H1 (cell line): ENCODE measurements at regions not wholly inside any gene's neighbourhood (a gene's known extent, or its start where the extent isn't known, plus 50 kb on each side); places are given as distances from the start of the nearest gene placed in this dataset.

Experiments used
- BACH1 ChIP-seq: IDR thresholded peaks from 2 replicates; pipeline ENCODE4 v1.6.1; 2012; ENCODE audit warnings: low read length, improper control_type of control experiment
- CBX8 ChIP-seq: fragments of 300-800, 300-1000 bp; sonication (generic); IDR thresholded peaks from 2 replicates; pipeline ENCODE4 v1.7.1; 2016; ENCODE audit warnings: low read depth, low read length, borderline replicate concordance
- CEBPB ChIP-seq: IDR thresholded peaks from 2 replicates; pipeline ENCODE4 v1.6.1; 2012; ENCODE audit warnings: low read depth, low read length
- EP300 ChIP-seq, 2 experiments: IDR thresholded peaks; 1 replicate in 1 of 2; 2 replicates in 1 of 2; pipeline ENCODE4 v1.6.1; 2011 to 2012; ENCODE audit warnings: low read depth in 2 of 2, low read length in 2 of 2, mild to moderate bottlenecking in 2 of 2, borderline replicate concordance in 1 of 2, inconsistent platforms in 1 of 2, moderate library complexity in 1 of 2
- SIN3A ChIP-seq, 2 experiments: IDR thresholded peaks in 1 of 2; conservative IDR thresholded peaks in 1 of 2; 2 replicates each; pipeline ENCODE4 v1.6.1; 2011 to 2012; ENCODE audit warnings: low read length in 2 of 2, improper control_type of control experiment in 1 of 2, low read depth in 1 of 2, mild to moderate bottlenecking in 1 of 2
- SP4 ChIP-seq: IDR thresholded peaks from 2 replicates; pipeline ENCODE4 v1.6.1; 2012; ENCODE audit warnings: low read length, inconsistent platforms
- TAF1 ChIP-seq: IDR thresholded peaks from 2 replicates; pipeline ENCODE4 v1.6.1; 2011; ENCODE audit warnings: mild to moderate bottlenecking, low read depth, low read length
- TAF7 ChIP-seq: optimal IDR thresholded peaks from 2 replicates; pipeline ENCODE3; 2011; ENCODE audit warnings: low read depth, mild to moderate bottlenecking, inconsistent platforms, low read length, moderate library complexity, borderline replicate concordance
- ZNF274 ChIP-seq: IDR thresholded peaks from 2 replicates; pipeline ENCODE4 v1.7.0; 2012; ENCODE audit warnings: low read length, borderline replicate concordance; ENCODE audit errors: extremely low read depth
- TF ChIP-seq, protein P1 (sequence below): fragments of 300-600 bp; sonication (generic); IDR thresholded peaks from 2 replicates; pipeline ENCODE4 v1.7.1; 2012; ENCODE audit warnings: low read length, moderate library complexity, mild to moderate bottlenecking, inconsistent platforms; ENCODE audit not compliant: insufficient replicate concordance
- TF ChIP-seq, protein P2 (sequence below): IDR thresholded peaks from 2 replicates; pipeline ENCODE4 v1.6.1; 2012; ENCODE audit warnings: inconsistent platforms

DNA sequence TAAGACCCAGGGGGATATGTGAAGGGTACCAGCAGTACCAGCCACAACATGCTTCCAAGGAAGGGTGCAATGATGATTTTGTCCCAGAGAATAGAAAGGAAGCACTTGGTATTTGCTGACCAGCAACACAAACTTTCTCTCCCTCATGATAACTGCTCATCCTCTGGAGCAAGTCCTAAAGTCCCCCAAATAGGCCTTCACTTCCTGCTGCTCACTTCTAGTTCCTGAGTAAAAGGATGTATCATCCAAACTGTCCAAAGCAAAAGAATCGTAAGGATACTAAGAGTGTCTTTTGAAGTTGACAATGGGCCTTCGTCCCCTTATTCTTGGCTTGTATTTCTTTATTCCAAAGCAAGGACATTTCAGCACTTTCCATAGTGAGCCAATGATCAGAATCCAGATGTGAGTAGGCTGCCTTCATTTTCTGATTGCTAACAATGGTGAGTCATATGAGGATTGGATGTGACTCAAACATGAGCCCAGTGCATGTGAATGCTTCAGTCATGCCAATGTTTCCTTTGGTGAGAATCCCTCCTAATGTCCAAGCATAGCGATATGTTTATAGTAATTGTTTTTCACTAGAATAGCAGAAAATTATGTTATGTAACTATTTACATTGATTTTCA, 243.4 kb upstream of the POU2AF2 start (continued):
- TF ChIP-seq, protein P1, sequence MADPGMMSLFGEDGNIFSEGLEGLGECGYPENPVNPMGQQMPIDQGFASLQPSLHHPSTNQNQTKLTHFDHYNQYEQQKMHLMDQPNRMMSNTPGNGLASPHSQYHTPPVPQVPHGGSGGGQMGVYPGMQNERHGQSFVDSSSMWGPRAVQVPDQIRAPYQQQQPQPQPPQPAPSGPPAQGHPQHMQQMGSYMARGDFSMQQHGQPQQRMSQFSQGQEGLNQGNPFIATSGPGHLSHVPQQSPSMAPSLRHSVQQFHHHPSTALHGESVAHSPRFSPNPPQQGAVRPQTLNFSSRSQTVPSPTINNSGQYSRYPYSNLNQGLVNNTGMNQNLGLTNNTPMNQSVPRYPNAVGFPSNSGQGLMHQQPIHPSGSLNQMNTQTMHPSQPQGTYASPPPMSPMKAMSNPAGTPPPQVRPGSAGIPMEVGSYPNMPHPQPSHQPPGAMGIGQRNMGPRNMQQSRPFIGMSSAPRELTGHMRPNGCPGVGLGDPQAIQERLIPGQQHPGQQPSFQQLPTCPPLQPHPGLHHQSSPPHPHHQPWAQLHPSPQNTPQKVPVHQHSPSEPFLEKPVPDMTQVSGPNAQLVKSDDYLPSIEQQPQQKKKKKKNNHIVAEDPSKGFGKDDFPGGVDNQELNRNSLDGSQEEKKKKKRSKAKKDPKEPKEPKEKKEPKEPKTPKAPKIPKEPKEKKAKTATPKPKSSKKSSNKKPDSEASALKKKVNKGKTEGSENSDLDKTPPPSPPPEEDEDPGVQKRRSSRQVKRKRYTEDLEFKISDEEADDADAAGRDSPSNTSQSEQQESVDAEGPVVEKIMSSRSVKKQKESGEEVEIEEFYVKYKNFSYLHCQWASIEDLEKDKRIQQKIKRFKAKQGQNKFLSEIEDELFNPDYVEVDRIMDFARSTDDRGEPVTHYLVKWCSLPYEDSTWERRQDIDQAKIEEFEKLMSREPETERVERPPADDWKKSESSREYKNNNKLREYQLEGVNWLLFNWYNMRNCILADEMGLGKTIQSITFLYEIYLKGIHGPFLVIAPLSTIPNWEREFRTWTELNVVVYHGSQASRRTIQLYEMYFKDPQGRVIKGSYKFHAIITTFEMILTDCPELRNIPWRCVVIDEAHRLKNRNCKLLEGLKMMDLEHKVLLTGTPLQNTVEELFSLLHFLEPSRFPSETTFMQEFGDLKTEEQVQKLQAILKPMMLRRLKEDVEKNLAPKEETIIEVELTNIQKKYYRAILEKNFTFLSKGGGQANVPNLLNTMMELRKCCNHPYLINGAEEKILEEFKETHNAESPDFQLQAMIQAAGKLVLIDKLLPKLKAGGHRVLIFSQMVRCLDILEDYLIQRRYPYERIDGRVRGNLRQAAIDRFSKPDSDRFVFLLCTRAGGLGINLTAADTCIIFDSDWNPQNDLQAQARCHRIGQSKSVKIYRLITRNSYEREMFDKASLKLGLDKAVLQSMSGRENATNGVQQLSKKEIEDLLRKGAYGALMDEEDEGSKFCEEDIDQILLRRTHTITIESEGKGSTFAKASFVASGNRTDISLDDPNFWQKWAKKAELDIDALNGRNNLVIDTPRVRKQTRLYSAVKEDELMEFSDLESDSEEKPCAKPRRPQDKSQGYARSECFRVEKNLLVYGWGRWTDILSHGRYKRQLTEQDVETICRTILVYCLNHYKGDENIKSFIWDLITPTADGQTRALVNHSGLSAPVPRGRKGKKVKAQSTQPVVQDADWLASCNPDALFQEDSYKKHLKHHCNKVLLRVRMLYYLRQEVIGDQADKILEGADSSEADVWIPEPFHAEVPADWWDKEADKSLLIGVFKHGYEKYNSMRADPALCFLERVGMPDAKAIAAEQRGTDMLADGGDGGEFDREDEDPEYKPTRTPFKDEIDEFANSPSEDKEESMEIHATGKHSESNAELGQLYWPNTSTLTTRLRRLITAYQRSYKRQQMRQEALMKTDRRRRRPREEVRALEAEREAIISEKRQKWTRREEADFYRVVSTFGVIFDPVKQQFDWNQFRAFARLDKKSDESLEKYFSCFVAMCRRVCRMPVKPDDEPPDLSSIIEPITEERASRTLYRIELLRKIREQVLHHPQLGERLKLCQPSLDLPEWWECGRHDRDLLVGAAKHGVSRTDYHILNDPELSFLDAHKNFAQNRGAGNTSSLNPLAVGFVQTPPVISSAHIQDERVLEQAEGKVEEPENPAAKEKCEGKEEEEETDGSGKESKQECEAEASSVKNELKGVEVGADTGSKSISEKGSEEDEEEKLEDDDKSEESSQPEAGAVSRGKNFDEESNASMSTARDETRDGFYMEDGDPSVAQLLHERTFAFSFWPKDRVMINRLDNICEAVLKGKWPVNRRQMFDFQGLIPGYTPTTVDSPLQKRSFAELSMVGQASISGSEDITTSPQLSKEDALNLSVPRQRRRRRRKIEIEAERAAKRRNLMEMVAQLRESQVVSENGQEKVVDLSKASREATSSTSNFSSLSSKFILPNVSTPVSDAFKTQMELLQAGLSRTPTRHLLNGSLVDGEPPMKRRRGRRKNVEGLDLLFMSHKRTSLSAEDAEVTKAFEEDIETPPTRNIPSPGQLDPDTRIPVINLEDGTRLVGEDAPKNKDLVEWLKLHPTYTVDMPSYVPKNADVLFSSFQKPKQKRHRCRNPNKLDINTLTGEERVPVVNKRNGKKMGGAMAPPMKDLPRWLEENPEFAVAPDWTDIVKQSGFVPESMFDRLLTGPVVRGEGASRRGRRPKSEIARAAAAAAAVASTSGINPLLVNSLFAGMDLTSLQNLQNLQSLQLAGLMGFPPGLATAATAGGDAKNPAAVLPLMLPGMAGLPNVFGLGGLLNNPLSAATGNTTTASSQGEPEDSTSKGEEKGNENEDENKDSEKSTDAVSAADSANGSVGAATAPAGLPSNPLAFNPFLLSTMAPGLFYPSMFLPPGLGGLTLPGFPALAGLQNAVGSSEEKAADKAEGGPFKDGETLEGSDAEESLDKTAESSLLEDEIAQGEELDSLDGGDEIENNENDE, result no peak
- TF ChIP-seq BACH1 (no peak), ZNF274 (no peak), TAF7 (no peak), CBX8 (no peak), SIN3A (conservative IDR thresholded peaks at IDR 0.05 in 1 of 2, IDR thresholded peaks at IDR 0.05 in 1 of 2; ENCODE audit: low read depth in 1 of 2, low read length in 2 of 2) (no peak), TAF1 (no peak), SP4 (no peak), CEBPB (no peak), EP300 (IDR thresholded peaks at IDR 0.05; ENCODE audit: borderline replicate concordance in 1 of 2, low read depth in 2 of 2, low read length in 2 of 2) (no peak)
- TF ChIP-seq, protein P2, sequence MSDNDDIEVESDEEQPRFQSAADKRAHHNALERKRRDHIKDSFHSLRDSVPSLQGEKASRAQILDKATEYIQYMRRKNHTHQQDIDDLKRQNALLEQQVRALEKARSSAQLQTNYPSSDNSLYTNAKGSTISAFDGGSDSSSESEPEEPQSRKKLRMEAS, result no peak
